CD4-positive, alpha-beta T cell (primary cell): ENCODE measurements at regions not wholly inside any gene's neighbourhood (a gene's known extent, or its start where the extent isn't known, plus 50 kb on each side); places are given as distances from the start of the nearest gene placed in this dataset.

ENCODE experiments used
- ATAC-seq: fragments of 200-7000 bp; cut with Tn5 transposase; one replicate; pipeline ENCODE4 v1.10.0; 2022; ENCODE audit warnings: mild to moderate bottlenecking; ENCODE audit not compliant: poor library complexity
- CTCF ChIA-PET: fragments of 350-600 bp; sonication (Branson Sonifier 250); formaldehyde crosslinking; loops from one replicate; lab custom pipeline; 2021; ENCODE audit warnings: antibody characterized with exemption, inconsistent platforms; lab: Charles Lee
- POLR2A ChIA-PET: fragments of 350-600 bp; sonication (Branson Sonifier 250); formaldehyde crosslinking; loops from one replicate; lab custom pipeline; 2021; ENCODE audit warnings: antibody characterized with exemption, inconsistent platforms; lab: Charles Lee
- DNase-seq, 14 experiments: peaks; one replicate each; pipeline ENCODE4 v3.0.0-alpha.2; 2013 to 2020; ENCODE audit warnings: mixed read lengths in 2 of 14
- H3K27ac ChIP-seq, 2 donors: one replicate each; pipeline versions ENCODE4 v1.5.1 to v1.7.0; 2013; ENCODE audit warnings: low read length in 2 of 2, low read depth in 1 of 2, mild to moderate bottlenecking in 1 of 2
- H3K27me3 ChIP-seq, 2 experiments: 1 replicate in 1 of 2; 2 replicates in 1 of 2; pipeline versions ENCODE4 v1.6.1 to v1.7.0; 2013; ENCODE audit warnings: low read length in 2 of 2, control low read depth in 1 of 2, mild to moderate bottlenecking in 1 of 2, moderate library complexity in 1 of 2; ENCODE audit not compliant: insufficient read depth in 2 of 2, control insufficient read depth in 1 of 2
- H3K36me3 ChIP-seq: one replicate; pipeline ENCODE4 v1.6.1; 2013; ENCODE audit warnings: low read length, control low read depth; ENCODE audit not compliant: insufficient read depth
- H3K4me1 ChIP-seq: one replicate; pipeline ENCODE4 v1.6.1; 2013; ENCODE audit warnings: low read length, control low read depth; ENCODE audit not compliant: insufficient read depth
- H3K4me3 ChIP-seq: one replicate; pipeline ENCODE4 v1.5.1; 2013; ENCODE audit warnings: mild to moderate bottlenecking, low read length, moderate library complexity
- H3K9me3 ChIP-seq, 2 experiments: 1 replicate in 1 of 2; 2 replicates in 1 of 2; pipeline versions ENCODE4 v1.6.1 to v1.7.0; 2013; ENCODE audit warnings: low read length in 2 of 2, mild to moderate bottlenecking in 2 of 2, control low read depth in 1 of 2, moderate library complexity in 1 of 2; ENCODE audit not compliant: control insufficient read depth in 1 of 2, insufficient read depth in 1 of 2
- H3K27ac Mint-ChIP-seq: one replicate; pipeline ENCODE4 v1.8.0; 2020; ENCODE audit warnings: mixed read lengths
- H3K27me3 Mint-ChIP-seq: one replicate; pipeline ENCODE4 v1.8.0; 2021; ENCODE audit warnings: mixed read lengths
- H3K36me3 Mint-ChIP-seq: one replicate; pipeline ENCODE4 v1.8.0; 2021; ENCODE audit warnings: low read depth, mixed read lengths
- H3K4me1 Mint-ChIP-seq: one replicate; pipeline ENCODE4 v1.8.0; 2021; ENCODE audit warnings: low read depth, mixed read lengths
- H3K4me3 Mint-ChIP-seq: one replicate; pipeline ENCODE4 v1.8.0; 2020; ENCODE audit warnings: mild to moderate bottlenecking, mixed read lengths
- H3K9me3 Mint-ChIP-seq: one replicate; pipeline ENCODE4 v1.8.0; 2020; ENCODE audit warnings: mixed read lengths
- CTCF ChIP-seq: fragments of 200-600 bp; IDR thresholded peaks from one replicate; pipeline ENCODE4 v1.8.0; 2022; ENCODE audit warnings: antibody characterized with exemption, mild to moderate bottlenecking
- intact Hi-C, 2 experiments: fragments of 100-400 bp; cut with DNase I in 1 of 2; cut with micrococcal nuclease in 1 of 2; formaldehyde crosslinking; loops; one replicate each; pipeline versions ENCODE4 v1.15.1 to v1.9.0; 2023 to 2025; cut with DNase I, micrococcal nuclease

GRCh38 chr18:27746241-27746640, 430.7 kb downstream of the CDH2 start:
- intact Hi-C loops: no loop called here
- H3K4me1 Mint-ChIP-seq: no peaks in the 10 kb centered on the region
- peaks cover 8% of the 10 kb centered on the region for H3K9me3 Mint-ChIP-seq
- Histone ChIP-seq H3K36me3 (no peaks in the 10 kb centered on the region), H3K27ac (no peak overlapping the region), H3K9me3 (no peaks in the 10 kb centered on the region), H3K4me3 (no peak overlapping the region), H3K27me3 (no peaks in the 10 kb centered on the region), H3K4me1 (no peaks in the 10 kb centered on the region)
- H3K27me3 Mint-ChIP-seq: no peaks in the 10 kb centered on the region
- no peaks in the 10 kb centered on the region for H3K36me3 Mint-ChIP-seq
- TF ChIP-seq CTCF: no peak
- CTCF ChIA-PET: no interaction called here
- H3K4me3 Mint-ChIP-seq: no peak overlapping the region
- H3K27ac Mint-ChIP-seq: no peak overlapping the region
- no peak for ATAC-seq
- no peak for DNase-seq
- POLR2A ChIA-PET: no interaction called here

- no peak overlapping the region for H3K27ac Mint-ChIP-seq
- no peaks in the 10 kb centered on the region for H3K36me3 Mint-ChIP-seq
- POLR2A ChIA-PET: no interaction called here
- Histone ChIP-seq H3K4me3 (no peak overlapping the region), H3K36me3 (no peaks in the 10 kb centered on the region), H3K27me3 (no peaks in the 10 kb centered on the region), H3K9me3 (peaks cover 0 to 4% of the 10 kb centered on the region in 2 experiments), H3K27ac (no peak overlapping the region), H3K4me1 (no peaks in the 10 kb centered on the region)
- no peaks in the 10 kb centered on the region for H3K4me1 Mint-ChIP-seq
- ATAC-seq: no peak
- no peak for TF ChIP-seq CTCF
- H3K9me3 Mint-ChIP-seq: peaks cover 7% of the 10 kb centered on the region
- CTCF ChIA-PET: no interaction called here
- no peak overlapping the region for H3K4me3 Mint-ChIP-seq
- DNase-seq: no peak
- no peaks in the 10 kb centered on the region for H3K27me3 Mint-ChIP-seq
- intact Hi-C loops: no loop called here
These were observed 441.8 kb downstream of the CDH2 start for GRCh38 chr18:27735117-27735516.

GRCh38 chr18:27731211-27731610, 445.7 kb downstream of the CDH2 start:
- H3K27me3 Mint-ChIP-seq: no peaks in the 10 kb centered on the region
- Histone ChIP-seq H3K4me1 (no peaks in the 10 kb centered on the region), H3K27me3 (no peaks in the 10 kb centered on the region), H3K27ac (no peak overlapping the region), H3K4me3 (no peak overlapping the region), H3K9me3 (peaks cover 8 to 9% of the 10 kb centered on the region in 2 experiments), H3K36me3 (no peaks in the 10 kb centered on the region)
- intact Hi-C loops: no loop called here
- TF ChIP-seq CTCF: no peak
- H3K27ac Mint-ChIP-seq: no peak overlapping the region
- DNase-seq (no peak), ATAC-seq (no peak)
- CTCF ChIA-PET: no interaction called here
- H3K4me1 Mint-ChIP-seq: no peaks in the 10 kb centered on the region
- peaks cover 14% of the 10 kb centered on the region for H3K9me3 Mint-ChIP-seq
- no peaks in the 10 kb centered on the region for H3K36me3 Mint-ChIP-seq
- no peak overlapping the region for H3K4me3 Mint-ChIP-seq
- POLR2A ChIA-PET: no interaction called here
